SK-N-SH (cell line): ENCODE measurements at regions not wholly inside any gene's neighbourhood (a gene's known extent, or its start where the extent isn't known, plus 50 kb on each side); places are given as distances from the start of the nearest gene placed in this dataset.

Experiments
- CTCF ChIA-PET: fragments of 300-600, 350-600 bp; formaldehyde crosslinking; extraction: SDS; loops from one replicate; lab custom pipeline; 2021; lab: Yijun Ruan, JAX
- POLR2A ChIA-PET: fragments of 350-600 bp; sonication (Branson Sonifier 250); formaldehyde crosslinking; extraction: SDS; loops from one replicate; lab custom pipeline; 2020; ENCODE audit warnings: antibody characterized with exemption, inconsistent platforms; lab: Yijun Ruan, JAX
- DNase-seq: peaks from one replicate; pipeline ENCODE4 v3.0.0; 2012
- H2AFZ ChIP-seq: fragments of 200-600 bp; sonication (generic); 2 replicates; pipeline ENCODE4 v1.8.1; 2016; ENCODE audit warnings: antibody characterized with exemption, mild to moderate bottlenecking, low read depth
- H3F3A ChIP-seq: fragments of 200-600 bp; sonication (generic); replicated peaks from 2 replicates; pipeline ENCODE3; 2016; ENCODE audit warnings: antibody characterized with exemption, mild to moderate bottlenecking; ENCODE audit not compliant: insufficient read depth
- H3K27ac ChIP-seq, 2 experiments: fragments of 200-500 bp in 1 of 2; fragments of 200-600 bp in 1 of 2; sonication (Bioruptor generic) in 1 of 2; sonication (generic), shearing (Covaris generic) in 1 of 2; 2 replicates each; pipeline versions ENCODE4 v1.5.1 to v1.6.1; 2014 to 2016; ENCODE audit warnings: low read depth in 2 of 2, inconsistent platforms in 1 of 2, low read length in 1 of 2, mild to moderate bottlenecking in 1 of 2, mixed read lengths in 1 of 2
- H3K27me3 ChIP-seq: fragments of 200-600 bp; sonication (generic), shearing (Covaris generic); 2 replicates; pipeline ENCODE4 v1.6.1; 2016; ENCODE audit warnings: mixed run types; ENCODE audit not compliant: insufficient read depth
- H3K36me3 ChIP-seq, 2 experiments: fragments of 200-500 bp in 1 of 2; fragments of 200-600 bp in 1 of 2; sonication (Bioruptor generic) in 1 of 2; sonication (generic) in 1 of 2; replicated peaks in 1 of 2; 2 replicates each; pipeline versions ENCODE3 to v1.5.1; 2014 to 2016; ENCODE audit warnings: low read length in 1 of 2, mild to moderate bottlenecking in 1 of 2; ENCODE audit not compliant: insufficient read depth in 2 of 2, control insufficient read depth in 1 of 2
- H3K4me1 ChIP-seq, 2 experiments: fragments of 200-500 bp in 1 of 2; fragments of 200-600 bp in 1 of 2; sonication (Bioruptor generic) in 1 of 2; sonication (generic), shearing (Covaris generic) in 1 of 2; 2 replicates each; pipeline versions ENCODE4 v1.5.1 to v1.6.1; 2014 to 2016; ENCODE audit warnings: low read depth in 1 of 2, low read length in 1 of 2, mixed run types in 1 of 2; ENCODE audit not compliant: insufficient read depth in 2 of 2, control insufficient read depth in 1 of 2
- H3K4me2 ChIP-seq: fragments of 200-600 bp; sonication (generic), shearing (Covaris generic); 2 replicates; pipeline ENCODE4 v1.6.1; 2017; ENCODE audit warnings: mixed run types
- H3K4me3 ChIP-seq, 2 experiments: fragments of 200-500 bp in 1 of 2; fragments of 200-600 bp in 1 of 2; sonication (Bioruptor generic) in 1 of 2; sonication (generic), shearing (Covaris generic) in 1 of 2; 2 replicates each; pipeline versions ENCODE4 v1.5.1 to v1.8.1; 2014 to 2016; ENCODE audit warnings: low read depth in 2 of 2, inconsistent platforms in 1 of 2, low read length in 1 of 2, mild to moderate bottlenecking in 1 of 2, mixed read lengths in 1 of 2, moderate library complexity in 1 of 2
- H3K79me2 ChIP-seq: fragments of 200-600 bp; sonication (generic); 2 replicates; pipeline ENCODE4 v1.8.1; 2017; ENCODE audit warnings: mild to moderate bottlenecking; ENCODE audit not compliant: insufficient read depth
- H3K9ac ChIP-seq: fragments of 200-600 bp; sonication (generic); 2 replicates; pipeline ENCODE4 v1.6.1; 2017; ENCODE audit warnings: mixed run types
- H3K9me2 ChIP-seq: fragments of 200-600 bp; sonication (generic); 2 replicates; pipeline ENCODE4 v1.6.1; 2017; ENCODE audit warnings: mixed run types
- H3K9me3 ChIP-seq: fragments of 200-600 bp; sonication (generic); 2 replicates; pipeline ENCODE4 v1.6.1; 2017; ENCODE audit warnings: mixed run types, mild to moderate bottlenecking, moderate library complexity
- H4K20me1 ChIP-seq: fragments of 200-600 bp; sonication (generic); 2 replicates; pipeline ENCODE4 v1.6.1; 2017; ENCODE audit warnings: mild to moderate bottlenecking, mixed run types; ENCODE audit not compliant: insufficient read depth
- CHD2 ChIP-seq: fragments of 150-350 bp; IDR thresholded peaks from 2 replicates; pipeline ENCODE4 v1.6.1; 2018; ENCODE audit warnings: low read length; ENCODE audit not compliant: partially characterized antibody
- EP300 ChIP-seq, 2 experiments: IDR thresholded peaks; 2 replicates each; pipeline versions ENCODE4 v1.4.0 to v1.6.1; 2012; ENCODE audit warnings: borderline replicate concordance in 1 of 2, low read depth in 1 of 2, low read length in 1 of 2
- EZH2phosphoT487 ChIP-seq: fragments of 200-600 bp; sonication (generic); IDR thresholded peaks from 2 replicates; pipeline ENCODE4 v1.6.1; 2017; ENCODE audit warnings: low read depth, mixed run types, mild to moderate bottlenecking, antibody characterized with exemption, moderate library complexity, borderline replicate concordance
- GATA2 ChIP-seq: sonication (generic); formaldehyde crosslinking; IDR thresholded peaks from 2 replicates; pipeline ENCODE4 v1.5.0; 2020; ENCODE audit warnings: mild to moderate bottlenecking, missing genetic modification reagents
- MXI1 ChIP-seq: IDR thresholded peaks from 2 replicates; pipeline ENCODE4 v1.6.1; 2012; ENCODE audit warnings: mild to moderate bottlenecking, low read depth, low read length, improper control_type of control experiment
- NFIC ChIP-seq: IDR thresholded peaks from 2 replicates; pipeline ENCODE4 v1.4.0; 2012; ENCODE audit warnings: borderline replicate concordance
- RAD21 ChIP-seq: IDR thresholded peaks from 2 replicates; pipeline ENCODE4 v1.6.1; 2012; ENCODE audit warnings: mild to moderate bottlenecking, low read length
- RCOR1 ChIP-seq: fragments of 150-350 bp; IDR thresholded peaks from 2 replicates; pipeline ENCODE4 v1.6.1; 2017; ENCODE audit warnings: antibody characterized with exemption, low read length
- SIN3A ChIP-seq: IDR thresholded peaks from 2 replicates; pipeline ENCODE4 v1.6.1; 2012; ENCODE audit warnings: low read depth, mild to moderate bottlenecking, low read length, moderate library complexity, borderline replicate concordance
- SMC3 ChIP-seq: IDR thresholded peaks from 2 replicates; pipeline ENCODE4 v1.6.1; 2012; ENCODE audit warnings: low read depth, low read length, improper control_type of control experiment
- TCF12 ChIP-seq: IDR thresholded peaks from 2 replicates; pipeline ENCODE4 v1.4.0; 2012
- TEAD4 ChIP-seq: IDR thresholded peaks from 2 replicates; pipeline ENCODE4 v1.4.0; 2012; ENCODE audit warnings: mild to moderate bottlenecking, borderline replicate concordance; ENCODE audit not compliant: insufficient read depth
- WGBS: methylation state at CpG from one replicate; pipeline ENCODE4 v1.1.6; 2017; ENCODE audit warnings: low lambda C conversion rate; 5-methylcytosine and 5-hydroxymethylcytosine counted together
- TF ChIP-seq, protein P1 (sequence below): fragments of 150-350 bp; IDR thresholded peaks from 2 replicates; pipeline ENCODE4 v1.6.1; 2016; ENCODE audit warnings: mild to moderate bottlenecking, low read depth, low read length
- TF ChIP-seq, protein P2 (sequence below): IDR thresholded peaks from 2 replicates; pipeline ENCODE4 v1.4.0; 2012; ENCODE audit warnings: low read depth, borderline replicate concordance

DNA sequence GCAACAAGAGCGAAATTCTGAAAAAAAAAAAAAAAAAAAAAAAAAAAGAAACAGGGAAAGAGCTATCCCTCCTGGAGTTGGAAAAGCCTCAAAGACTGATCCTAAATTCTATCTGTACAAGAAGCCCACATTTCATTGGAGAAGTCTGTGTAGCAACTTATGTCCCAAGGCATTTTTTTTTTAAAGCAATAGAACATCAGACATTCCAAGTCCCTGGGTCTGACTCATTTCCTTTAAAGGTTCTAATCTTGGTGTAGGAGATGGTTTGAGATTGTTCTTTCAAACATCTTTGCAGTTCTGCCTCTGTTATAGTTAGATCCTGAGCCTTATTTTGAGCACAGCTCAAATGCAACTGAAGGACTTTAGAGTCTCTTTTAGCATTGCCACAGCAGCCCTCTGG is 706.5 kb upstream of the MIR17HG start (continued):
- TF ChIP-seq TEAD4 (no peak), RCOR1 (no peak), GATA2 (CRISPR knock-in tag) (no peak), CHD2 (no peak)
- TF ChIP-seq, protein P1, sequence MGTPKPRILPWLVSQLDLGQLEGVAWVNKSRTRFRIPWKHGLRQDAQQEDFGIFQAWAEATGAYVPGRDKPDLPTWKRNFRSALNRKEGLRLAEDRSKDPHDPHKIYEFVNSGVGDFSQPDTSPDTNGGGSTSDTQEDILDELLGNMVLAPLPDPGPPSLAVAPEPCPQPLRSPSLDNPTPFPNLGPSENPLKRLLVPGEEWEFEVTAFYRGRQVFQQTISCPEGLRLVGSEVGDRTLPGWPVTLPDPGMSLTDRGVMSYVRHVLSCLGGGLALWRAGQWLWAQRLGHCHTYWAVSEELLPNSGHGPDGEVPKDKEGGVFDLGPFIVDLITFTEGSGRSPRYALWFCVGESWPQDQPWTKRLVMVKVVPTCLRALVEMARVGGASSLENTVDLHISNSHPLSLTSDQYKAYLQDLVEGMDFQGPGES, result no peak

DNA sequence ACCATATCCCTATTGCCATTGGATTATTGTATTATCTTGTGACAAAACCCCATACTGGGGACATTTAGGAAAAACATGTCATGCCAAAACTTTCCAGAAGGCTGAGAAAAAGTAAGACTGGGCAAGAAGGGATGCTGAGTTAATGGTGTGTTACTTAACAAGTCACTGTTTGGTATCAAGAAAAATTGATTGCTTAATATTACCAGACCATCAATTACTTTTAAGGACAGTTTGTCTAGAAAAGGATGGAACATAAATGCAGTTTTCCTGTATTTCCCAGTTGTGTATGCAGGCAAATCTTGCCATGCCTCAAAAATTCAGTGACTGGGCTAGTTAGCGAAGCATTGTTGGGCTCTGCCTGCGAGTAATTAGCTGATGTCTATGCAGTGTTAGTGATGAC is 705.6 kb upstream of the MIR17HG start:
- 65% methylated on average over 2 of the region's 2 CpGs for WGBS
- POLR2A ChIA-PET, result no interaction called here
- no peaks in the 10 kb centered on the region for H3K9me2 ChIP-seq
- TF ChIP-seq EP300 (IDR thresholded peaks at IDR 0.05; ENCODE audit: borderline replicate concordance in 1 of 2, low read depth in 1 of 2, low read length in 1 of 2) (no peak), NFIC (no peak)
- TF ChIP-seq, protein P1, result no peak
- TF ChIP-seq, protein P2, sequence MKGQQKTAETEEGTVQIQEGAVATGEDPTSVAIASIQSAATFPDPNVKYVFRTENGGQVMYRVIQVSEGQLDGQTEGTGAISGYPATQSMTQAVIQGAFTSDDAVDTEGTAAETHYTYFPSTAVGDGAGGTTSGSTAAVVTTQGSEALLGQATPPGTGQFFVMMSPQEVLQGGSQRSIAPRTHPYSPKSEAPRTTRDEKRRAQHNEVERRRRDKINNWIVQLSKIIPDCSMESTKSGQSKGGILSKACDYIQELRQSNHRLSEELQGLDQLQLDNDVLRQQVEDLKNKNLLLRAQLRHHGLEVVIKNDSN, result no peak
- TF ChIP-seq, all 33 proteins: peak for 0
- DNase-seq, result no peak
- Histone ChIP-seq H3K27ac (no peak overlapping the region), H3K4me3 (no peak overlapping the region), H3K36me3 (no peaks in the 10 kb centered on the region), H3K27me3 (no peaks in the 10 kb centered on the region), H4K20me1 (no peaks in the 10 kb centered on the region), H3K79me2 (no peaks in the 10 kb centered on the region), H3F3A (no peaks in the 10 kb centered on the region), H2AFZ (no peak overlapping the region), H3K9ac (no peak overlapping the region), H3K4me2 (no peak overlapping the region), H3K9me3 (no peaks in the 10 kb centered on the region), H3K4me1 (no peaks in the 10 kb centered on the region)
- CTCF ChIA-PET, result no interaction called here

DNA sequence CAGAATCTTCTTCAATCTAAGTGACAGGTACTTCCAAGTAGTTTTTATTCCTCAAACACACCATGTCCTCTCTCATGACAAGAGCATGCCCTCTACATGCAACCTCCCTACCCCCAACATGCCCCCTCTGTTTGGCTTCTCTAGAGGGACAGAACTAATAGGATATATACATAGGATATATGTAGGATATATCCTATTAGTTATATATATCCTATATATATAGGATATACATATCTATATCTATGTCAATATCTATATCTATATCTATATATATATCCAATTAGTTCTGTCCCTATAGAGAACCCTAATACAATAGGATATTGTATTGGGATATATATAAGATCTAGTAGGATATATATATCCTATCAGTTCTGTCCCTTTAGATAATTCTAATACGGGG is 701.9 kb upstream of the MIR17HG start:
- Histone ChIP-seq H3K9ac (no peak overlapping the region), H3K27ac (no peak overlapping the region), H3F3A (no peaks in the 10 kb centered on the region), H3K9me3 (no peaks in the 10 kb centered on the region), H3K27me3 (no peaks in the 10 kb centered on the region), H3K4me1 (no peaks in the 10 kb centered on the region), H3K4me3 (no peak overlapping the region), H4K20me1 (no peaks in the 10 kb centered on the region), H3K36me3 (no peaks in the 10 kb centered on the region), H3K9me2 (no peaks in the 10 kb centered on the region), H3K4me2 (no peak overlapping the region), H3K79me2 (no peaks in the 10 kb centered on the region), H2AFZ (no peak overlapping the region)
- ChIA-PET CTCF (no interaction called here), POLR2A (no interaction called here)
- 65% methylated on average over 1 of the region's 1 CpG for WGBS
- no peak for DNase-seq
- TF ChIP-seq TCF12 (no peak), RAD21 (no peak), NFIC (no peak), MXI1 (no peak), SIN3A (no peak), SMC3 (no peak), EZH2phosphoT487 (no peak)
